HUES64 (cell line): ENCODE measurements at regions not wholly inside any gene's neighbourhood (a gene's known extent, or its start where the extent isn't known, plus 50 kb on each side); places are given as distances from the start of the nearest gene placed in this dataset.

Experiments used
- H3K27ac ChIP-seq: 2 replicates; pipeline ENCODE4 v1.7.0; 2013; ENCODE audit warnings: low read depth, low read length, inconsistent platforms
- H3K27me3 ChIP-seq: 2 replicates; pipeline ENCODE4 v1.6.1; 2013; ENCODE audit warnings: mild to moderate bottlenecking, low read length; ENCODE audit not compliant: insufficient read depth
- H3K36me3 ChIP-seq: 2 replicates; pipeline ENCODE4 v1.6.1; 2013; ENCODE audit warnings: mild to moderate bottlenecking, low read length; ENCODE audit not compliant: insufficient read depth
- H3K4me1 ChIP-seq: 2 replicates; pipeline ENCODE4 v1.6.1; 2013; ENCODE audit warnings: mild to moderate bottlenecking, low read length, moderate library complexity; ENCODE audit not compliant: insufficient read depth
- H3K4me3 ChIP-seq: 2 replicates; pipeline ENCODE4 v1.5.1; 2013; ENCODE audit warnings: mild to moderate bottlenecking, low read length, moderate library complexity
- H3K9ac ChIP-seq: 2 replicates; pipeline ENCODE4 v1.6.1; 2013; ENCODE audit warnings: mild to moderate bottlenecking, low read depth, low read length
- H3K9me3 ChIP-seq: 2 replicates; pipeline ENCODE4 v1.6.1; 2013; ENCODE audit warnings: low read depth, low read length; ENCODE audit not compliant: insufficient read depth
- WGBS: fragments of 150-250, 120-280 bp; methylation state at CpG from one replicate; pipeline ENCODE4 v1.1.7; 2013; ENCODE audit warnings: missing lambda C conversion rate; 5-methylcytosine and 5-hydroxymethylcytosine counted together

DNA sequence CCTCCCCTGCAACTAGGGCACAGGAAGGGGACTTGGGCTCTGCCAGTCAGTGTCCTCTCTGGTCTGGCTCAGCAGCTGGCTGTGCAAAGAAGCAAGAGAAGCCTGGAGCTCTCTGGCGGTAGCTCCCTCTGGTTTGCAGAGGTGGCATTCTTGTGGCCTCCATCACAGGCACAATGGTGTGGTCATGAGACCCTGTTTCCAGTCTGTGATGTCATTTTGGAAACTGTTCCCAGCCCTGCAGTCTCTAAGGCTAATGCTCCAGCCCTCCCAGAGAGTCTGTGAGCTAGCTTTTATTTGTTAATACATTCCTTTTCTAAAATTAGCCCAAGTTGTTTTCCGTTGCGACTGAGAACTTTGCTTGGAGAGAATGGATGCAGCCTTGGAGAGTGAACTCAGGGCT lies 69.5 kb upstream of the FOXQ1 start:
- 87% methylated on average over 3 of the region's 3 CpGs for WGBS
- Histone ChIP-seq H3K36me3 (no peaks in the 10 kb centered on the region), H3K27ac (no peak overlapping the region), H3K9ac (no peak overlapping the region), H3K4me3 (no peak overlapping the region), H3K4me1 (no peaks in the 10 kb centered on the region), H3K9me3 (no peaks in the 10 kb centered on the region), H3K27me3 (no peaks in the 10 kb centered on the region)

DNA sequence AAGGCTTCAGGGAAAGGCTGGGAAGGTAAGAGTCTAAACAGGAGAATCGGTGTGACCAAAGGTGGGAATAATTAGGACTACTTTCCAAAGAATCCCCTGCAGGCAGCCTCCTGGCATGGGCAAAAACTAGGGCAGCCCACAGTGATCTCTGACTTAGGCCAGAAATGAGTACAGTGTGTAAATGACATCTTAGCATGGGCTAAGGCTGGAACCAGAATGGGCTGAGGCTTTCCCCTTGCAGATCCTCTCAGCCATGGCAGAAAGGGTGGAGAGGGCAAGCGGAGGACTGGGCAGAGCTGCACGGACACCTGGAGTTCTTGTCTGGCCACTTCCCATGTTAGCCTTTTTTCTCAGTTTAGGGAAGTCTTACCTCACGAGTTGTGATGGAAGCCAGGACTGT lies 69.9 kb upstream of the FOXQ1 start:
- Histone ChIP-seq H3K36me3 (no peaks in the 10 kb centered on the region), H3K27ac (no peak overlapping the region), H3K4me3 (no peak overlapping the region), H3K9me3 (no peaks in the 10 kb centered on the region), H3K9ac (no peak overlapping the region), H3K4me1 (no peaks in the 10 kb centered on the region), H3K27me3 (no peaks in the 10 kb centered on the region)
- 90% methylated on average over 4 of the region's 4 CpGs for WGBS

DNA sequence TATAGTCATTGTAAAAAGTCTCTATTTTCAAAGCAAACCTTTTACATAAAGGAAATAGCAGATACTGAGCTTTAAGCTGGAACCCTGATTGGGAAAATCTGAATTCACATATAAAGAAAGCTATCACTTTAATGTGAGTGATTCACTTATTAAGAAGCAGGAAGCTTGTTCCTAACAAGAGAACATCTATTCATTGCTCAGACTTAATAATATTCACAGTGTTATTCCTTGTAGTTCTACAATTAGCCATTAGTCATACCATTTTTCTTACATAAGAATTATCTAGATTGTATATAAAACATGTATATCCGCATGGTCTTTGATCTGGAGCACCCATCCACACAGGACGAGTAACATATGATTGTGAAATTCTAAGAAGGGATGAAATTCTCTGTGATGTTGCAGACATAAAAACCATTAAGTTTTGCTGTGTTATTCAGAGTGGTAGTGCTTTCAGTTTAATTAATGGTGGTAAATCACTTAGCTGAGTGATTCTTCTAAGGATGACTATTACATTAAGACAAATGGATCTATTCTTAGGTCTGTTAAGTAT lies 71.1 kb upstream of the FOXQ1 start:
- 94% methylated on average over 2 of the region's 2 CpGs for WGBS
- Histone ChIP-seq H3K27me3 (no peaks in the 10 kb centered on the region), H3K36me3 (no peaks in the 10 kb centered on the region), H3K4me3 (no peak overlapping the region), H3K27ac (no peak overlapping the region), H3K4me1 (no peaks in the 10 kb centered on the region), H3K9me3 (no peaks in the 10 kb centered on the region), H3K9ac (no peak overlapping the region)

DNA sequence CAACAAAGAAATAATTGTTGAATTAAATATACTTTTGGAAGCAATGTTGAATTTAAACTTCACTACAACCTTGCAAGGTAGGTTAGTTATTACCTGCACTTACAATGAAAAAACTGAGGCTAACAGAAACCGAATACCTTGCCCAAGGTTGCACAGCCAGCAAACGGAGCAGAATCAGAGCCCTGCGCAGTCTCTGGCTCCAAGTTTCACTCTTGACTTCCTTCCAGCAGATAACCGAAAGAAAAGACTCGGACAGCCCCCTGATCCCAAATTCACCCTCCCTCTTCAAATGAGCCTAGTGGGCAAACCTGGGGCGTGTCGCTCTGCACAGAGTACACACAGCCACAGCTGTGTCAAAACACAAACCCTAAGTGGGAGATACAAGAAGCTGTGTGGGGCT lies 72.1 kb upstream of the FOXQ1 start:
- H3K27ac ChIP-seq, result no peak overlapping the region
- H3K36me3 ChIP-seq, result no peaks in the 10 kb centered on the region
- H3K9ac ChIP-seq, result no peak overlapping the region
- no peaks in the 10 kb centered on the region for H3K27me3 ChIP-seq
- 95% methylated on average over 7 of the region's 7 CpGs for WGBS
- no peaks in the 10 kb centered on the region for H3K4me1 ChIP-seq
- no peaks in the 10 kb centered on the region for H3K9me3 ChIP-seq
- no peak overlapping the region for H3K4me3 ChIP-seq

DNA sequence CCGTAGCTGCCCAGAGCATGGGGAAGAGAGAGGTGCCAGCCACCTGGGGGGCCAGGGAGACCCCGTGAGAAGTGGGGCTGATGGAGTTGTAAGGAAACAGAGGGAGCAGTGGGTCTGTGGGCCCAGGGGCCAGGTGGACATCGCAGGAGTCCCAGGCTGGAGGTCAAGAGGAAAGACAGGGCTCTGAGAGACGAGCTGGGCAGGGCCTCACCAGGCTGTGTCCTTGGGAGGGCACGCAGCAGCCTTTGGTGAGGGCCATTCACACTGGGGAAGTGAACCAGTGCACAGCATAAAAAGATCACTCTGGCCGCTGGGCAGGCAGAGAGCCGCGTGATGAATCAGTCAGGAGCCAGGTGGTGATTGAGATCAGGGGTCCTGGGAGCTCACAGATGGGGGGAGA lies 73.9 kb upstream of the FOXQ1 start:
- Histone ChIP-seq H3K9me3 (no peaks in the 10 kb centered on the region), H3K4me3 (no peak overlapping the region), H3K27ac (no peak overlapping the region), H3K9ac (no peak overlapping the region), H3K27me3 (no peaks in the 10 kb centered on the region), H3K36me3 (no peaks in the 10 kb centered on the region), H3K4me1 (no peaks in the 10 kb centered on the region)
- 93% methylated on average over 8 of the region's 8 CpGs for WGBS

DNA sequence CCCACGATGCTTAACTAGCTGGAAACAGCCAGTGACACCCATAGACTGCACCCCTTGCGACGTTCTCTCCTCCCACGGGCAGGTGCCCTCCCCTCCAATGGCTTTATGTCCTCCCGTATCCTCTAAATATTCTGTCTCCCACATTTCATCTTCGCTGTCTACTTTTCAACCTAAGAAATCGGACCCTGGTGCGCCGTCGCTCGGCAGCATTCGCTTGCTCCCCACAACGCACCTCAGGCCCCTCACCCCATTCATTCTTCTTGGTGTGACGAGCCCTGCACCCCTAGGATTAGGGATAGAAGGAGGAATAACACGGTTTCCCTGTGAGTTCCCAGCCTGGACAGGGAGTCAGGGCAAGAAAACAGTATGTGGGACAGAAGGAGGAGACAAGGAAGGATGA lies 74.3 kb upstream of the FOXQ1 start:
- Histone ChIP-seq H3K27ac (no peak overlapping the region), H3K4me3 (no peak overlapping the region), H3K36me3 (no peaks in the 10 kb centered on the region), H3K4me1 (no peaks in the 10 kb centered on the region), H3K9me3 (no peaks in the 10 kb centered on the region), H3K27me3 (no peaks in the 10 kb centered on the region), H3K9ac (no peak overlapping the region)
- 94% methylated on average over 15 of the region's 15 CpGs for WGBS

DNA sequence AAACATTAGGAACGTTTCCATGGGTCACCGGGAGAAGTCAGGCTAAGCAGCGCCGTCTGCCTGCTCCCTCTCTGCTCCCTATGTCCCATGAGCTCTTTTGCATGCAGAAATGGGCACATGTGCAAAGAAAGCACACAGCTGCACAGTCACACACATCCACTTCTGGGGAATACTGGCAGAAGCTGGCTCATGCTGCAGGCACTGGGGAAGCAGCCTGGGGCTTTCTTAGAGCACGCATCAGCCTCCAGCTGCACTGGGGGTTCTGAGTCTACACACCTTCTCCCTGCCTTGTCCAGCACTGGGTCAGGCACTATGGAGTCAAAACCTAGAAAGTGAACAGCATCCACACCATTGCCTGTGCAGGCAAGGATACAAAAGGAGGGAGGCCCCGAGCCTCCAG lies 76.1 kb upstream of the FOXQ1 start:
- Histone ChIP-seq H3K4me3 (no peak overlapping the region), H3K9ac (no peak overlapping the region), H3K27ac (no peak overlapping the region), H3K36me3 (no peaks in the 10 kb centered on the region), H3K4me1 (no peaks in the 10 kb centered on the region), H3K27me3 (no peaks in the 10 kb centered on the region), H3K9me3 (no peaks in the 10 kb centered on the region)
- 89% methylated on average over 6 of the region's 6 CpGs for WGBS

DNA sequence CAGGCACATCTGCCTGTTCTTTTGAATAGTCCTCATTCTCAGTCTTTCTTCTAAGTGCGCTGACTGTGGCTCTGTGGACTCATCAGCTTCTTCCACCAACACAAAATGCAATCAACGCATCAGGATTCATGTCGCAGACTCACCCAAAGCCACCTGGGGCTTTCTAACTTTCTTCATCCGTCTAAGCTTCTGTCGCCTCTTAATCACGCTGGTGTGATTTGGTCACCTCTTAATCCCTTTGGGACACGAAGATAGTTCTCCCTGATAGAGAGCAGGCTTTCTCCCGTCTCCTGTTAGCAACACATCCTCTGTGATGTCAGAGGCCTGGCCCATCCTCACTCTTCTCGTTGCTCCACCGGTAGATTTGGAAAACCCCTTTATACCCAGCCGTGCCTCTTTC lies 78.0 kb upstream of the FOXQ1 start:
- Histone ChIP-seq H3K4me1 (no peaks in the 10 kb centered on the region), H3K4me3 (no peak overlapping the region), H3K36me3 (no peaks in the 10 kb centered on the region), H3K9ac (no peak overlapping the region), H3K9me3 (no peaks in the 10 kb centered on the region), H3K27ac (no peak overlapping the region), H3K27me3 (0 out of 2 replicates have a peak, but pooled peaks cover 3% of the 10 kb centered on the region)
- WGBS, result 88% methylated on average over 11 of the region's 11 CpGs

DNA sequence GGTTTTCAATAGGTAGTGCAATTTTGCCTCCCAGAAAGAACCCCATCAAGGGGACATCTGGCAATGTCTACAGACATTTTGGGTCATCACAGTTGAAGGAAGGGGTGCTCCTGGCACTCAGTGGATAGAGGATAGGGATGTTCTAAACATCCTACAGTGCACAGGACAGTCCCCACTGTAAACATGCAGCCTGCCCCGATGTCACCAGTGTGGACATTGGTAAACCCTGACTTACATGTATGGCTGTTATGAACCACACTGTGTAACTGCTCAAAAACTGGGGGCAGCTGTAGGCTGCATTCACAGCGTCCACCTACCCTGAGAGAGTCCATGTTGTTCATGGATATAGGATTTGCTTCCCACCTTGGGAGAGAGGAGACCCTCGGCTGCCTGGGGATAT lies 79.3 kb upstream of the FOXQ1 start:
- no peaks in the 10 kb centered on the region for H3K4me1 ChIP-seq
- H3K36me3 ChIP-seq, result no peaks in the 10 kb centered on the region
- H3K27me3 ChIP-seq, result 0 out of 2 replicates have a peak, but pooled peaks cover 3% of the 10 kb centered on the region
- no peak overlapping the region for H3K27ac ChIP-seq
- H3K4me3 ChIP-seq, result no peak overlapping the region
- H3K9ac ChIP-seq, result no peak overlapping the region
- H3K9me3 ChIP-seq, result no peaks in the 10 kb centered on the region
- 96% methylated on average over 3 of the region's 3 CpGs for WGBS

DNA sequence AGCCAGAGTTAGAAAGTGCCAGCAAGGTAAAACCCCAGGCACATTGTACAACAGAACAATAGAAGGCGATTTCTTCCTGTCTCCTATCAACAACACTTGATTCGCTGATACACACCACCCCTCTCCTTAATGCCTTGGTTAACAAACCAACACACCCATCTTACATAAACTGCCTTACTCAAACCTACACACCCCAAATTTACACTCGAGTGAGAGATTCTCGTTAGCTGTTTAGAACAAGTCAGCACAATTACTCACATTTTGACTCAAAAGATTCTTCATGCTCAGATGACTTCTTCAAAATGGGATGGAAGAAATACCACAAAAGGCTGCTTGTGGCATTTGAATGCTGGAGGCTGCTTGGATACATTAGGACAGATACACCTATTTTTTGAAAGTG lies 80.0 kb upstream of the FOXQ1 start:
- Histone ChIP-seq H3K36me3 (no peaks in the 10 kb centered on the region), H3K27ac (no peak overlapping the region), H3K4me3 (no peak overlapping the region), H3K27me3 (0 out of 2 replicates have a peak, but pooled peaks cover 3% of the 10 kb centered on the region), H3K4me1 (no peaks in the 10 kb centered on the region), H3K9ac (no peak overlapping the region), H3K9me3 (no peaks in the 10 kb centered on the region)
- 91% methylated on average over 4 of the region's 4 CpGs for WGBS

DNA sequence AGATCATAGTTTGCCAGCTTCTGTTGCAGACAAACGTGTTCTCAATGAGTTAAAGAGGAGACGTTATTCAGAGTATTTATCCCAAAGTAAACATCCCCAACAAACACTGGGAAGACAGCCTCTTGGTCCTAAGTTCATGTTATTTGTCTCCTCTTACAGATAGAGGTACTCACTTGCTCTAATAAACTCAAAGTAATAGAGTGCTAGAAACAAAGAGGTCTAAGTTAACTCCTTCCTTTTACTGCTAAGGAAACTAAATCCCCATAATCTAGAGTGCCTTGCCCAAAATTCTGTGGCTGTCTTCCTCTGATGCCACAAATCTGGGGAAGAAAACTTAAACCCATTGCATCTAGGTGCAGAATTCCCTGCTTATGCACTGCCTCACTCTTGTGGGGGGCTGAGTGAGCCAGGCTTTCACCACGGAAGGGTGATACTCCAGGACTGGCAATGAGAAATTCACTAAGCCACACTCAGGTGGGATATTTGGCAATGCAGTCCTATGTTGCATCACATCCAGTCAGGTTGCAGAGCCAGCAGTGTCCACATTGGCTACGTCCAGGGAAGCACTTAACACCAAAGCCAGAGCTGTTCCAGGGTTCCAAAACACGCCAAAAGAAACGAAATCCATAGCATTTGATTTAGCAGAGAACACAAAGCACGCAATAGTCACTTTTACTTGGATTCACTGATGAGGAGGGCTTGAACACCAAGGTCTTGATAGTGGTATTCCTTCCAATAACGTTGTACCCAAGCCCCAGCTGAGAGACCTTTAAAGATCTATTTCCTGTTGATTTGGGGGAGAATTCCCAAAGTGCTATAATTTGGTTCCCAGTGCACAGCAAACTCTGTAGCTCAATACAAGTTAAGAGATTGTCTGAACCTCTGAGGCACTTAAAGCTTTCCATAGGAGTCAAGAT lies 81.0 kb upstream of the FOXQ1 start:
- Histone ChIP-seq H3K27ac (no peak overlapping the region), H3K27me3 (0 out of 2 replicates have a peak, but pooled peaks cover 3% of the 10 kb centered on the region), H3K4me1 (no peaks in the 10 kb centered on the region), H3K9me3 (no peaks in the 10 kb centered on the region), H3K9ac (no peak overlapping the region), H3K4me3 (no peak overlapping the region), H3K36me3 (no peaks in the 10 kb centered on the region)
- WGBS, result 89% methylated on average over 8 of the region's 8 CpGs
